B cell (primary cell): ENCODE measurements at regions not wholly inside any gene's neighbourhood (a gene's known extent, or its start where the extent isn't known, plus 50 kb on each side); places are given as distances from the start of the nearest gene placed in this dataset.
"Not testable (repeated sequence)": the region's sequence is repeated elsewhere in the genome, so short reads cannot be mapped to it uniquely, and the experiment has no call there.

Experiments
- ATAC-seq: fragments of 200-7000 bp; cut with Tn5 transposase; one replicate; pipeline ENCODE4 v1.10.0; 2021; ENCODE audit warnings: low read depth, mild to moderate bottlenecking, moderate number of reproducible peaks, moderate library complexity
- CTCF ChIA-PET: fragments of 350-600 bp; sonication (Branson Sonifier 250); formaldehyde crosslinking; loops from one replicate; lab custom pipeline; 2021; ENCODE audit warnings: antibody characterized with exemption, inconsistent platforms; lab: Charles Lee
- POLR2A ChIA-PET: fragments of 350-600 bp; sonication (Branson Sonifier 250); formaldehyde crosslinking; loops from one replicate; lab custom pipeline; 2021; ENCODE audit warnings: antibody characterized with exemption; lab: Charles Lee
- DNase-seq: peaks from one replicate; pipeline ENCODE4 v3.0.0; 2013
- H2AFZ ChIP-seq: 2 replicates; pipeline ENCODE4 v1.6.1; 2012; ENCODE audit warnings: mild to moderate bottlenecking, low read depth, low read length; ENCODE audit not compliant: insufficient read depth, poor library complexity, severe bottlenecking
- H3K27ac ChIP-seq, 2 donors: 1 replicate in 1 of 2; 2 replicates in 1 of 2; pipeline ENCODE4 v1.5.1; 2012 to 2013; ENCODE audit warnings: low read length in 2 of 2, mild to moderate bottlenecking in 2 of 2, moderate library complexity in 1 of 2
- H3K27me3 ChIP-seq, 4 experiments: fragments of 200-600 bp in 1 of 4; sonication (generic) in 1 of 4; replicated peaks in 1 of 4; 1 replicate in 2 of 4; 2 replicates in 2 of 4; pipeline versions ENCODE4 v1.6.1 to v1.7.0; 2013 to 2016; ENCODE audit warnings: low read length in 3 of 4, mild to moderate bottlenecking in 2 of 4, mixed read lengths in 1 of 4, moderate library complexity in 1 of 4; ENCODE audit not compliant: insufficient read depth in 4 of 4, control insufficient read depth in 3 of 4; ENCODE audit errors: control extremely low read depth in 1 of 4
- H3K36me3 ChIP-seq, 2 experiments: replicated peaks in 1 of 2; 1 replicate in 1 of 2; 2 replicates in 1 of 2; pipeline versions ENCODE4 v1.6.1 to v1.7.1; 2013; ENCODE audit warnings: low read length in 1 of 2; ENCODE audit not compliant: insufficient read depth in 2 of 2, control insufficient read depth in 1 of 2; ENCODE audit errors: control extremely low read depth in 1 of 2, extremely low read depth in 1 of 2
- H3K4me1 ChIP-seq, 2 donors: fragments of 200-600 bp in 1 of 2; sonication (generic) in 1 of 2; 1 replicate in 1 of 2; 2 replicates in 1 of 2; pipeline versions ENCODE4 v1.5.1 to v1.6.1; 2013 to 2017; ENCODE audit warnings: low read length in 2 of 2; ENCODE audit not compliant: control insufficient read depth in 2 of 2, insufficient read depth in 2 of 2
- H3K4me2 ChIP-seq: replicated peaks from 2 replicates; pipeline ENCODE3; 2012; ENCODE audit warnings: mild to moderate bottlenecking, low read depth, low read length; ENCODE audit not compliant: poor library complexity, severe bottlenecking
- H3K4me3 ChIP-seq, 5 experiments: fragments of 200-600 bp in 1 of 5; sonication (generic) in 1 of 5; 1 replicate in 3 of 5; 2 replicates in 2 of 5; pipeline versions ENCODE4 v1.5.1 to v1.7.0; 2011 to 2016; ENCODE audit warnings: low read length in 4 of 5, mild to moderate bottlenecking in 4 of 5, low read depth in 2 of 5, control low read depth in 1 of 5, moderate library complexity in 1 of 5; ENCODE audit not compliant: insufficient read depth in 1 of 5; ENCODE audit errors: control extremely low read depth in 1 of 5, extremely low read depth in 1 of 5
- H3K79me2 ChIP-seq: fragments of 200-600 bp; sonication (generic); one replicate; pipeline ENCODE4 v1.6.0; 2016; ENCODE audit warnings: low read length; ENCODE audit not compliant: control insufficient read depth, insufficient read depth
- H3K9ac ChIP-seq: fragments of 200-600 bp; sonication (generic); 2 replicates; pipeline ENCODE4 v1.6.1; 2017; ENCODE audit warnings: mild to moderate bottlenecking, low read length, moderate library complexity
- H3K9me3 ChIP-seq, 3 donors: one replicate each; pipeline versions ENCODE4 v1.6.1 to v1.7.1; 2013; ENCODE audit warnings: low read length in 2 of 3; ENCODE audit not compliant: control insufficient read depth in 2 of 3, insufficient read depth in 1 of 3; ENCODE audit errors: control extremely low read depth in 1 of 3
- H4K20me1 ChIP-seq: 2 replicates; pipeline ENCODE4 v1.6.0; 2012; ENCODE audit warnings: mild to moderate bottlenecking, low read length; ENCODE audit not compliant: insufficient read depth, control insufficient read depth, poor library complexity, severe bottlenecking
- H3K27ac Mint-ChIP-seq: one replicate; pipeline ENCODE4 v1.8.0; 2021; ENCODE audit warnings: mixed read lengths
- H3K27me3 Mint-ChIP-seq: one replicate; pipeline ENCODE4 v1.8.0; 2021; ENCODE audit warnings: mixed read lengths
- H3K4me1 Mint-ChIP-seq: one replicate; pipeline ENCODE4 v1.8.0; 2021; ENCODE audit warnings: mixed read lengths
- H3K4me3 Mint-ChIP-seq: one replicate; pipeline ENCODE4 v1.8.0; 2021; ENCODE audit warnings: mixed read lengths
- H3K9me3 Mint-ChIP-seq: one replicate; pipeline ENCODE4 v1.8.0; 2022; ENCODE audit warnings: mixed read lengths; ENCODE audit not compliant: insufficient read depth
- CTCF ChIP-seq: fragments of 200-600 bp; IDR thresholded peaks from one replicate; pipeline ENCODE4 v1.8.0; 2022; ENCODE audit warnings: antibody characterized with exemption, mild to moderate bottlenecking
- EZH2 ChIP-seq: IDR thresholded peaks from 2 replicates; pipeline ENCODE4 v1.6.1; 2012; ENCODE audit warnings: borderline replicate concordance, low read depth, mild to moderate bottlenecking, moderate library complexity, low read length; ENCODE audit not compliant: insufficient read depth, poor library complexity, severe bottlenecking
- WGBS: methylation state at CpG from one replicate; pipeline ENCODE4 v1.1.5; 2013; ENCODE audit warnings: missing lambda C conversion rate; ENCODE audit not compliant: insufficient coverage; 5-methylcytosine and 5-hydroxymethylcytosine counted together
- intact Hi-C: fragments of 100-400 bp; cut with micrococcal nuclease; formaldehyde crosslinking; loops from one replicate; pipeline ENCODE4 v1.10.0; 2022

- Histone ChIP-seq H4K20me1 (no peaks in the 10 kb centered on the region), H2AFZ (no peak overlapping the region), H3K9me3 (peaks cover 0 to 9% (median 6%) of the 10 kb centered on the region in 3 donors), H3K4me2 (no peak overlapping the region), H3K9ac (no peak overlapping the region), H3K27me3 (peaks cover 0 to 3% (median 0%) of the 10 kb centered on the region in 4 experiments), H3K27ac (no peak overlapping the region), H3K36me3 (no peaks in the 10 kb centered on the region), H3K4me3 (no peak overlapping the region), H3K79me2 (no peaks in the 10 kb centered on the region), H3K4me1 (no peaks in the 10 kb centered on the region)
- H3K9me3 Mint-ChIP-seq = peaks cover 11% of the 10 kb centered on the region
- ChIA-PET POLR2A (no interaction called here), CTCF (no interaction called here)
- no peak overlapping the region for H3K4me3 Mint-ChIP-seq
- no peak for TF ChIP-seq EZH2
- TF ChIP-seq CTCF = no peak
- H3K4me1 Mint-ChIP-seq = no peaks in the 10 kb centered on the region
- WGBS = 93% methylated on average over 2 of the region's 2 CpGs
- H3K27me3 Mint-ChIP-seq = peaks cover 13% of the 10 kb centered on the region
- no peak overlapping the region for H3K27ac Mint-ChIP-seq
- intact Hi-C loops = no loop called here
- ATAC-seq (no peak), DNase-seq (no peak)
Observed at GRCh38 chr17:51481370-51481769, 221.0 kb downstream of the UTP18 start.

- H3K27ac Mint-ChIP-seq, H4K20me1 ChIP-seq, H3K4me1 ChIP-seq, H3K4me1 Mint-ChIP-seq, H3K79me2 ChIP-seq, H3K9ac ChIP-seq, POLR2A ChIA-PET, intact Hi-C loops, H2AFZ ChIP-seq, ATAC-seq, H3K27ac ChIP-seq, H3K4me3 ChIP-seq, CTCF ChIA-PET, H3K4me2 ChIP-seq, H3K27me3 ChIP-seq, DNase-seq, H3K4me3 Mint-ChIP-seq, H3K36me3 ChIP-seq, H3K9me3 ChIP-seq: not testable (repeated sequence)
- no CpG with 5 or more reads among the region's 1 CpG for WGBS
- peaks cover 18% of the 10 kb centered on the region for H3K27me3 Mint-ChIP-seq
- H3K9me3 Mint-ChIP-seq = peaks cover 11% of the 10 kb centered on the region
Observed at GRCh38 chr17:51482248-51482647, 221.9 kb downstream of the UTP18 start.
